Activated CD8-positive, alpha-beta T cell treated with anti-CD3 and anti-CD28 coated beads for 36 hours (primary cell): ENCODE measurements at regions not wholly inside any gene's neighbourhood (a gene's known extent, or its start where the extent isn't known, plus 50 kb on each side); places are given as distances from the start of the nearest gene placed in this dataset.

Experiments
- ATAC-seq: fragments of 200-7000 bp; cut with Tn5 transposase; one replicate; pipeline ENCODE4 v1.10.0; 2021; ENCODE audit warnings: mild to moderate bottlenecking, moderate library complexity
- CTCF ChIA-PET: fragments of 350-600 bp; sonication (Branson Sonifier 250); formaldehyde crosslinking; loops from one replicate; lab custom pipeline; 2021; ENCODE audit warnings: antibody characterized with exemption; lab: Charles Lee
- POLR2A ChIA-PET: fragments of 350-600 bp; sonication (Branson Sonifier 250); formaldehyde crosslinking; loops from one replicate; lab custom pipeline; 2021; ENCODE audit warnings: antibody characterized with exemption; lab: Charles Lee
- DNase-seq: peaks from one replicate; pipeline ENCODE4 v3.0.0-alpha.2; 2020
- H3K27ac Mint-ChIP-seq: one replicate; pipeline ENCODE4 v1.8.0; 2021; ENCODE audit warnings: mild to moderate bottlenecking, mixed read lengths
- H3K27me3 Mint-ChIP-seq: one replicate; pipeline ENCODE4 v1.8.0; 2021; ENCODE audit warnings: mixed read lengths
- H3K36me3 Mint-ChIP-seq: one replicate; pipeline ENCODE4 v1.8.0; 2021; ENCODE audit warnings: low read depth, mixed read lengths
- H3K4me1 Mint-ChIP-seq: one replicate; pipeline ENCODE4 v1.8.0; 2021; ENCODE audit warnings: low read depth, mixed read lengths
- H3K4me3 Mint-ChIP-seq: one replicate; pipeline ENCODE4 v1.8.0; 2021; ENCODE audit warnings: mild to moderate bottlenecking, moderate library complexity, mixed read lengths
- H3K9me3 Mint-ChIP-seq: one replicate; pipeline ENCODE4 v1.8.0; 2021; ENCODE audit warnings: mixed read lengths
- intact Hi-C: fragments of 100-400 bp; cut with micrococcal nuclease; formaldehyde crosslinking; loops from one replicate; pipeline ENCODE4 v1.10.0; 2022
- TF ChIP-seq, protein P1 (sequence below): fragments of 200-600 bp; IDR thresholded peaks from one replicate; pipeline ENCODE4 v1.8.0; 2022; ENCODE audit warnings: antibody characterized with exemption, mild to moderate bottlenecking

- TF ChIP-seq, protein P1, sequence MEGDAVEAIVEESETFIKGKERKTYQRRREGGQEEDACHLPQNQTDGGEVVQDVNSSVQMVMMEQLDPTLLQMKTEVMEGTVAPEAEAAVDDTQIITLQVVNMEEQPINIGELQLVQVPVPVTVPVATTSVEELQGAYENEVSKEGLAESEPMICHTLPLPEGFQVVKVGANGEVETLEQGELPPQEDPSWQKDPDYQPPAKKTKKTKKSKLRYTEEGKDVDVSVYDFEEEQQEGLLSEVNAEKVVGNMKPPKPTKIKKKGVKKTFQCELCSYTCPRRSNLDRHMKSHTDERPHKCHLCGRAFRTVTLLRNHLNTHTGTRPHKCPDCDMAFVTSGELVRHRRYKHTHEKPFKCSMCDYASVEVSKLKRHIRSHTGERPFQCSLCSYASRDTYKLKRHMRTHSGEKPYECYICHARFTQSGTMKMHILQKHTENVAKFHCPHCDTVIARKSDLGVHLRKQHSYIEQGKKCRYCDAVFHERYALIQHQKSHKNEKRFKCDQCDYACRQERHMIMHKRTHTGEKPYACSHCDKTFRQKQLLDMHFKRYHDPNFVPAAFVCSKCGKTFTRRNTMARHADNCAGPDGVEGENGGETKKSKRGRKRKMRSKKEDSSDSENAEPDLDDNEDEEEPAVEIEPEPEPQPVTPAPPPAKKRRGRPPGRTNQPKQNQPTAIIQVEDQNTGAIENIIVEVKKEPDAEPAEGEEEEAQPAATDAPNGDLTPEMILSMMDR, result no peak
- H3K4me1 Mint-ChIP-seq, result no peaks in the 10 kb centered on the region
- DNase-seq (no peak), ATAC-seq (no peak)
- H3K27me3 Mint-ChIP-seq, result peaks cover 2% of the 10 kb centered on the region
- POLR2A ChIA-PET, result no interaction called here
- intact Hi-C loops, result no loop called here
- CTCF ChIA-PET, result no interaction called here
- H3K27ac Mint-ChIP-seq, result no peak overlapping the region
- no peaks in the 10 kb centered on the region for H3K36me3 Mint-ChIP-seq
- no peak overlapping the region for H3K4me3 Mint-ChIP-seq
- H3K9me3 Mint-ChIP-seq, result no peaks in the 10 kb centered on the region
Measured at GRCh38 chr2:58812771-58813344, 571.7 kb upstream of the FANCL start.

- Mint-ChIP-seq H3K27me3 (no peaks in the 10 kb centered on the region), H3K4me1 (peaks cover 3% of the 10 kb centered on the region), H3K36me3 (no peaks in the 10 kb centered on the region), H3K4me3 (no peak overlapping the region), H3K27ac (no peak overlapping the region), H3K9me3 (peaks cover 2% of the 10 kb centered on the region)
- ChIA-PET POLR2A (no interaction called here), CTCF (no interaction called here)
- ATAC-seq, result no peak
- DNase-seq, result no peak
- TF ChIP-seq, protein P1, result no peak
- intact Hi-C loops, result no loop called here
Measured at GRCh38 chr2:58805126-58805525, 564.0 kb upstream of the FANCL start.

- no peak overlapping the region for H3K27ac Mint-ChIP-seq
- DNase-seq, result no peak
- TF ChIP-seq, protein P1, result no peak
- H3K9me3 Mint-ChIP-seq, result peaks cover 2% of the 10 kb centered on the region
- no peaks in the 10 kb centered on the region for H3K36me3 Mint-ChIP-seq
- ATAC-seq, result no peak
- CTCF ChIA-PET, result no interaction called here
- H3K4me1 Mint-ChIP-seq, result peaks cover 3% of the 10 kb centered on the region
- intact Hi-C loops, result no loop called here
- H3K4me3 Mint-ChIP-seq, result no peak overlapping the region
- no peaks in the 10 kb centered on the region for H3K27me3 Mint-ChIP-seq
- POLR2A ChIA-PET, result no interaction called here
Measured at GRCh38 chr2:58803192-58803591, 562.1 kb upstream of the FANCL start.

GRCh38 chr2:58800881-58801280 is 559.8 kb upstream of the FANCL start:
- H3K4me3 Mint-ChIP-seq, result no peak overlapping the region
- H3K27ac Mint-ChIP-seq, result no peak overlapping the region
- no peaks in the 10 kb centered on the region for H3K27me3 Mint-ChIP-seq
- TF ChIP-seq, protein P1, result no peak
- DNase-seq (no peak), ATAC-seq (no peak)
- peaks cover 2% of the 10 kb centered on the region for H3K9me3 Mint-ChIP-seq
- intact Hi-C loops, result no loop called here
- ChIA-PET CTCF (no interaction called here), POLR2A (interaction anchor here (0.6 kb wide), 1 partner anchor 149 kb away, joined by 3 read pairs; no protein-coding TSS in a partner anchor)
- peaks cover 3% of the 10 kb centered on the region for H3K4me1 Mint-ChIP-seq
- H3K36me3 Mint-ChIP-seq, result no peaks in the 10 kb centered on the region

GRCh38 chr2:58798676-58799208 is 557.6 kb upstream of the FANCL start:
- Mint-ChIP-seq H3K27ac (no peak overlapping the region), H3K27me3 (no peaks in the 10 kb centered on the region), H3K36me3 (no peaks in the 10 kb centered on the region), H3K9me3 (no peaks in the 10 kb centered on the region), H3K4me3 (no peak overlapping the region), H3K4me1 (peaks cover 3% of the 10 kb centered on the region)
- TF ChIP-seq, protein P1, result no peak
- ATAC-seq (no peak), DNase-seq (no peak)
- CTCF ChIA-PET, result no interaction called here
- intact Hi-C loops, result no loop called here
- POLR2A ChIA-PET, result no interaction called here
